IPS-NIHi7 (cell line): ENCODE measurements at regions not wholly inside any gene's neighbourhood (a gene's known extent, or its start where the extent isn't known, plus 50 kb on each side); places are given as distances from the start of the nearest gene placed in this dataset.

Experiments used
- DNase-seq: peaks from one replicate; pipeline ENCODE4 v3.0.0; 2012; ENCODE audit warnings: mixed read lengths; ENCODE audit errors: extremely low spot score

- DNase-seq = no peak
Measured at GRCh38 chr19:33898062-33898677, 101.5 kb downstream of the KCTD15 start.

GRCh38 chr19:33900817-33901216, 104.1 kb downstream of the KCTD15 start:
- no peak for DNase-seq

- DNase-seq = no peak
Measured at GRCh38 chr19:33902395-33902794, 105.7 kb downstream of the KCTD15 start.

GRCh38 chr19:33902802-33903488, 106.3 kb downstream of the KCTD15 start:
- no peak for DNase-seq

- DNase-seq = no peak
Measured at GRCh38 chr19:33903489-33903850, 106.8 kb downstream of the KCTD15 start.

- DNase-seq = peak; percentile 63
Measured at GRCh38 chr19:33904681-33905080, 108.0 kb downstream of the KCTD15 start.

GRCh38 chr19:33905473-33905936, 108.8 kb downstream of the KCTD15 start:
- peak; percentile 25 for DNase-seq

- peak; percentile 91 for DNase-seq
Measured at GRCh38 chr19:33905937-33906577, 109.4 kb downstream of the KCTD15 start.

- DNase-seq = peak; percentile 60
Measured at GRCh38 chr19:33906578-33907335, 110.1 kb downstream of the KCTD15 start.

GRCh38 chr19:33910922-33911321, 114.3 kb downstream of the KCTD15 start:
- DNase-seq = no peak

GRCh38 chr19:33914599-33914998, 117.9 kb downstream of the KCTD15 start:
- DNase-seq = no peak

- no peak for DNase-seq
Measured at GRCh38 chr19:33916792-33917191, 120.1 kb downstream of the KCTD15 start.

- no peak for DNase-seq
Measured at GRCh38 chr19:33919291-33919690, 122.6 kb downstream of the KCTD15 start.

- DNase-seq = peak; percentile 41
Measured at GRCh38 chr19:33921165-33921564, 124.5 kb downstream of the KCTD15 start.

GRCh38 chr19:33926306-33926705, 129.6 kb downstream of the KCTD15 start:
- DNase-seq = no peak

GRCh38 chr19:33927789-33928457, 131.3 kb downstream of the KCTD15 start:
- no peak for DNase-seq

GRCh38 chr19:33928458-33928950, 131.8 kb downstream of the KCTD15 start:
- DNase-seq = no peak

- DNase-seq = no peak
Measured at GRCh38 chr19:33933931-33934330, 137.3 kb downstream of the KCTD15 start.

GRCh38 chr19:33938821-33939220, 142.2 kb downstream of the KCTD15 start:
- DNase-seq = no peak

GRCh38 chr19:33941133-33941532, 144.5 kb downstream of the KCTD15 start:
- no peak for DNase-seq

GRCh38 chr19:33946535-33947264, 150.0 kb downstream of the KCTD15 start:
- DNase-seq = no peak
